GM18873 (cell line): ENCODE measurements at regions not wholly inside any gene's neighbourhood (a gene's known extent, or its start where the extent isn't known, plus 50 kb on each side); places are given as distances from the start of the nearest gene placed in this dataset.
"Not testable (repeated sequence)": the region's sequence is repeated elsewhere in the genome, so short reads cannot be mapped to it uniquely, and the experiment has no call there.

Experiments
- ATAC-seq: cut with Tn5 transposase; IDR thresholded peaks from one replicate; pipeline ENCODE4 v1.9.1; 2021; ENCODE audit warnings: mild to moderate bottlenecking, moderate library complexity, moderate number of reproducible peaks; ENCODE audit not compliant: unreplicated experiment, low FRiP score

DNA sequence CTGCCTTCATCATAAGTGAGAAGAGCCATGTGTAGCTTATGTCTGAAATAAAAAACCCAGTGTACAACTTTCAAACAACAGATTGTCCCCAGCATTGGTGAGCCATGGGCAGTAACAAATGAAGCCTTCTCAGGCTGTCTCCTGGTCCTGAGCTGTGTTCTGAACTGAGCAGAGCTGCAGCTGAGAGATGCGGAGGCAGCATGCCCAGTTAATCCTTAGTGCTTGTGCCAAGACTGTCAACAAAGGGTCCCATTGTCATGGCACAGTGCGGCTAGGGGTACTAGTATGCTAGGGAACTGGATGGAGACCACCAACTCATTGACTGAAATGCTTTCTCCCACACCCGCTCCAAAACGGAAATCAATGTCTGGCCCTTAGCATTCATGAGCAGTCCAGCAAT, 154.3 kb downstream of the RMST start:
- ATAC-seq: no peak

DNA sequence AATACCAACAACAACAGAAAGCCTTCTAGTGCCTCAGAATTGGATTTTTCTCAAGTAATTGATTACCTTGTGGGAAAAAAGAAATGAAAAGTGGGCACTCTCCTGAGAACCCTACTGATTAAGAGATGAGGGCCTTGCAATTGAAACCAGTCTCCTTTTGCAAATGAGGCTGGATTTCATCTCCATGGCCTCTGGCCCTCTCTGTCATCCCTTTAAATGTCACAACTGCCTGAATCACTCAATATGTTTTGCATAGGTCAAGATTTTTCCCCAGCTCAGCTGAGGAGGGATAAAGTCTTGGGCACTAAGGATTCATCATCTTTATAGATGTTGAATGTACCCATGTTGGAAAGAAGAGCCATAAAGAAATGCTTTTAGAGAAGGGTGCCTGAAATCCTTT, 166.4 kb downstream of the RMST start:
- ATAC-seq: no peak

DNA sequence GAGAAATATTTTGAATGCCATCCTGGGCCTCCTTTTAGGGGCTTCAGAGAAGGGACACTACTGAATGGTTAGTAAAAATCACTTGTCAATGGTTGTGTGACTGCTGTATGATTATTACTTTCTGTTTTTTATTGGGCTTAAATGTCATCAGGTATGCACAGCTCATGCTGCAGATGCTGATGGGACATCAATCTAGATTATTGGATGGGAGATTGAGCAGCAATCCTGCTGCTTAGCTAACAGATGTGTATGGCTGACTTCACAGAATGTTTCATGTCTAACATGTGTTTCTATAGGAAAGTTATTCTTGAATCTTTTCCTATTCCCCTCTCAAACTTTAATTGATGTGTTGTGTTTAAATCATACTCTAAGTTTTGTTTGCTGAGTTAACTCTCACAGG, 166.8 kb downstream of the RMST start:
- no peak for ATAC-seq

DNA sequence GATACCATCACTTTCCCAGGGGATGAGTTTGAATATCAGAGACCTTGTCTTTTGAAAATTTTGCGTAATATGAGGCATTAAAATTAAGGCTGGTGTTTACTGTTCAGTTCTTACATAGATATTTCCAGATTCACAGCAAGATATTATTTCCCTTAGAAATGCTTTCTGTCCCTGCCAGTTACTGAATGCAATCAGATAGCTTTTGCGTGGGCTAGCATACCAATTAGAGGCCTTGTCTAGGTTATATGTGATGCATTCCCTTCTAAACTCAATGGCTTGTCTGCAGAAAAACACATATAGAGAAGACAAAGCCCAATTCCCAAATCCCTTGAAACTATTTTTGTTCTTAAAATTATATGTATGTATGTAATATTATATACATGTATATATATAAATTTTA, 167.8 kb downstream of the RMST start:
- no peak for ATAC-seq

DNA sequence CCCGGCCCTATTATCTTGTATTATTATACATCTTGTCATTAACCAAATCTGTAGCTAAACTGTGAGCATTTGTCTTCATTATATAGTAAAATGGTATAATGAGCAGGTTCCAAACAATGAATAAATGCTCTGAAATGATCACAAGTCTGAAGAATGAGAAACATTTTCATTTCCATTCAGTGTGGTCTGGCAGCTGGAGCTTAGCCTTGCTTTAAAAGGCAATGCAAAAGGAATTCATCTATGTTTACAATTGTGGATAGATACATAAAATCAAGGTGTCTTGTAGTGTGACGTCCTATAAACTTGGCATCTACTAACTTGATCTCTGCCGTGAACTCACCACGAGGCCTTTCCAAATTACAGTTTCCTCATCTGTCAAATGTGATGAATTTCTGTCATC, 168.3 kb downstream of the RMST start:
- no peak for ATAC-seq

DNA sequence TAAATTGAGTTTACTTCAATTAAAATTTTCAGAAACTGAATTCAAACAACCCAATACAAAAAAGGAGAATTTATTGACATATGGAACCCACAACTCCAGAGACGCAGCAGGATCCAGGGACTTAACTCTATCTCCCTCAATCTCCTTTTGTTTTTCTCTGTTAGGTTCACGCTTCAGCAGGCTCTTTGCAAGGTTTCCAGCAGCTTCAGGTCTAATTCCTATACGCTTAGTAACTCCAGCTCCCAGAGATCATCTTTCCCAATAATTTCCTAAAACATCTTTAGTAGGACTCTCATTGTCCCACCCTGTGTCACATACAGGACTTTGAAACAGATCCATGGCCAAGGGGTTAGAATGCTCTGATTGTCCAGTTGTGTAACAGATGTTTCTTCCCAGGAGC, 175.2 kb downstream of the RMST start:
- no peak for ATAC-seq

DNA sequence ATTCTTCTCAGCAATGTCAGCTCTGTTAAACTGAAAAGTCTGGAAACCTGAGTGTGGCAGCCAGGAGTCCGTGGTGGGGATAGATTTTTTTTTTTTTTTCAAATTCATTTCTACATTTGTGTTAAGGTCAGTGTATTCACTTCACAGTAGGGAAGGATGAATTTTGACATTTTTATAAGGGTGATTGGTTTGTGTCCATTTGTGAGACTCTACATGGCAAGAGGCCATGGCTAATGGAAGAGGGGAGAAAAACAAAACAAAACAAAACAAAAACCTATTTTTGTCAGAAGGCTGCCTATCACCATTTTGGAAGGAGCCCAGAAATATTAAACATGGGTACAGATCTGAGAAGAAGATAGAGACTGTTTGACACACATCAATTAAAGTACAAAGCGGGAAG, 176.1 kb downstream of the RMST start:
- ATAC-seq: no peak

DNA sequence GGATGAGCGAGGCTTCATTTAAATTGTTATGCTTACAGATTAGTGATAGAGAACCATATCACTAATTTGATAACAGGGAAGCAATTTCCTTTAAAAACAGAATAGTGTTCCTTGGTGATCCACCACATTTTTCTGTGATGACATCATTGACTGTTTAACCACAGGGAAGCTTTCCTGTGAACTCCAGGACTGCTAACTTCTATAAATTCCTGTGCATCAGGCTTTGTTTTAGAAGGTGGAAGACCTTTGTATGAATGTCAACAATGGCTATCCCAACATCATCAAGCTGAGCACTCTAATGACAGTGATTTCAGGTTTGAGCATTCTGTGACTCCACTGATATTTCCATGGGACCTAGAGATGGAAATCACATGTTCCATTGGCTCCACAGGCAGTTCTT, 177.1 kb downstream of the RMST start:
- no peak for ATAC-seq

DNA sequence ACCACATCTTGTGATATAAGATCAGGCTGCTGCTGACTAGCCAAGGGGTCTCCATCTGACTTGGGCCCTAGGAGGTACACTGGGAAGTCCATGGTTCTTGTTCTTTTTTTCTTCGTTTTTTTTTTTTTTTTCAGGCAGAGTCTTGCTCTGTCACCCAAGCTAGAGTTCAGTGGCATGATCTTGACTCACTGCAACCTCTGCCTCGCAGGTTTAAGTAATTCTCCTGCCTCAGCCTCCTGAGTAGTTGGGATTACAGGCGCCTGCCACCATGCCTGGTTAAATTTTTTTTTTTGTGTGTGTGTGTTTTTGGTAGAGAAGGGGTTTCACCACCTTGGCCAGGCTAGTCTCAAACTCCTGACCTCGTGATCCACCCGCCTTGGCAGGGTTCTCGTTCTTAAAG, 178.2 kb downstream of the RMST start:
- no peak for ATAC-seq

DNA sequence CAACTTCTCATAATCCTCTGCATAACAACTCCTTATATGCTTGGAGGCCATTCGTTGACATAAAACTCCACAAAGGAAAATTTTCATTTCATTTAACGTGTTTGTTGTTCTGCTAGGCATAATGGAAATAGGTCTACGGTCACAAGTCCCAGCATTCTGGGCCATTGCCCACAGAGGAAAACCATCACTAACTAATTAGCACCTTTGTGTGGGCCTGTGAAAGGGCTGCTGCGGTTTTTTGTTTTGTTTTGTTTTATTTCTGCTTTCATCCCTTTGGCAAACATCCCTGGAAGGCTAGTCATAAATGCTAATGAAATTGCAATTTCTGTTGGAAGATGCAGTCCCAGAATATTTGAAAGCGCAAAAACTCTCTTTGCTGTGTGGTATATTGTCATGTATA, 180.3 kb downstream of the RMST start:
- ATAC-seq: no peak

DNA sequence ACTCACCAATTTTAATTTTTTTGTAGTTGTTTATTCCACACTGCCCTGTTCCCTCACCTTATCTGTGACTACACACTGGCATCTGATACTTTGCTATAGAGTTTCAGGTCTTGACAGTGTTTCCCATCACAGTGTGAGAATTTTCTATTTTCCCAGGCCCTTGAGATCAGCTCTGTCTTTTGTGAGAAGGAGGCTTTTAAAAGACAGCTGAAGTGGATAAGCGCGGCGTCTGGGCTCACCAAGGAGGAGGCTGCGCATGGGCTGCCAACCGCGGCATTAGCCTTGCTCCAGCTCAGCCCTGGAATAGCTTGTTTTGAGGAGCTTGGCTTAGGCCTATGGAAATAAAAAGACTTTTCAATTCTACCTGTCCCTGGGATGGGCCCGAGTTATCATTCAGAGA, 181.3 kb downstream of the RMST start:
- ATAC-seq: no peak

DNA sequence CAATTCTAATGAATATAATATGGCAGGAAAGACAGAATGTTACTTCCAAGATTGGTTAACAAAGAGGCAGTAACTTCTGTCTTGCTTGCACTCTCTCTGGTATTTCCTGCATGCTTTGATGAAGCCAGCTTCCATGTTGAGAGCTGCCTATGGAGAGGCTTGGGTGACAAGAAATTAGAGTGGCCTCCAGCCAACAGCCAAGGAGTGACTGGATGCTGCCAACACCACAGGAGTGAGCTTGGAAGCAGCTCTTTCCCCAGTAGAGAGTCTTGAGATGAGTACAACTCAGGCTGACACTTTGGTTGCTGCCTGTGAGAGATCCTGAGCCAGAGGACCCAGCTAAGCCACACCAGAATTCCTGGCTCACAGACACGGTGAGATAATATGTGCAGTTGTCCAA, 183.1 kb downstream of the RMST start:
- ATAC-seq: no peak

DNA sequence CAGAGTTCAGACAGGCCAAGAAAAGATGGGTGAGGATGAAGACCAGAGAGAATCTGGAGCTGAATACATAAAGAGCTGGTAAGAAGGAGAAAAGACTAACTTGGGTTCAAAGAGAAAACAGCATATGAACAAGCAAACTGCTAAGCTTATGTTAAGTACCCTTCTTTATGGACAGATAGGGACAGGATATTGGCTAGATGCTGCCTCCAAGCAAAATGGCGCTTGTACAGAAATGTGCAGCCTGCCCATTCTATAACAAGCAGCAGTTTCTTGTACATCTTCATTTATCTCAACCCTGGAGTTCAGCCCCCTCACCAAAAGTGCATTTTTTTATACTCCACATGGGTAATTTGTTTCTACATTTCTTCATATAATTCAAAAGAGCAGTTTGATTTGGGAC, 184.5 kb downstream of the RMST start:
- ATAC-seq: no peak

DNA sequence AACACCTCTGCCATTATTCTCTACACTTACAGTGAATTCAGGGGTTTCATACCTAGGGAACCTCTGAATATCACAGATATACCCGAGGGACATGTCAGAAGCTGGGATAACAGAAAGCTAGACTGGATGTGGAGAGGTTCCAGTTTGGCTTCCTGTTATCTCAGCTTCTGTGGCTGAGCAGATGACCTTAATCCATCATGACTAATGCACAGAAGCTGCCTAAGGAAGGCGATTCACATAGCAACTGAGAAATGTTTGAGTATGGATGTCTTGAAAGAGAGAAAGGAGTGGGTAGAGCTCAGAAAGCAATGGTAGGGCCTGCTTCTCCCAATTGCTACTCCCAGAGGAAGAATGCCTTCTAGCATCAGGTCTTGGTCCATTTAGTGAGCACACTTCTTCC, 187.6 kb downstream of the RMST start:
- no peak for ATAC-seq

DNA sequence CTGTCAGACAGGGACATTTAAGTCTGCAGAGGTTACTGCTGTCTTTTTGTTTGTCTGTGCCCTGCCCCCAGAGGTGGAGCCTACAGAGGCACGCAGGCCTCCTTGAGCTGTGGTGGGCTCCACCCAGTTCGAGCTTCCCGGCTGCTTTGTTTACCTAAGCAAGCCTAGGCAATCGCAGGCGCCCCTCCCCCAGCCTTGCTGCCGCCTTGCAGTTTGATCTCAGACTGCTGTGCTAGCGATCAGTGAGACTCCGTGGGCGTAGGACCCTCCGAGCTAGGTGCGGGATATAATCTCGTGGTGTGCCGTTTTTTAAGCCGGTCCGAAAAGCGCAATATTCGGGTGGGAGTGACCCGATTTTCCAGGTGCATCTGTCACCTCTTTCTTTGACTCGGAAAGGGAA, 193.9 kb downstream of the RMST start:
- not testable (repeated sequence) for ATAC-seq

DNA sequence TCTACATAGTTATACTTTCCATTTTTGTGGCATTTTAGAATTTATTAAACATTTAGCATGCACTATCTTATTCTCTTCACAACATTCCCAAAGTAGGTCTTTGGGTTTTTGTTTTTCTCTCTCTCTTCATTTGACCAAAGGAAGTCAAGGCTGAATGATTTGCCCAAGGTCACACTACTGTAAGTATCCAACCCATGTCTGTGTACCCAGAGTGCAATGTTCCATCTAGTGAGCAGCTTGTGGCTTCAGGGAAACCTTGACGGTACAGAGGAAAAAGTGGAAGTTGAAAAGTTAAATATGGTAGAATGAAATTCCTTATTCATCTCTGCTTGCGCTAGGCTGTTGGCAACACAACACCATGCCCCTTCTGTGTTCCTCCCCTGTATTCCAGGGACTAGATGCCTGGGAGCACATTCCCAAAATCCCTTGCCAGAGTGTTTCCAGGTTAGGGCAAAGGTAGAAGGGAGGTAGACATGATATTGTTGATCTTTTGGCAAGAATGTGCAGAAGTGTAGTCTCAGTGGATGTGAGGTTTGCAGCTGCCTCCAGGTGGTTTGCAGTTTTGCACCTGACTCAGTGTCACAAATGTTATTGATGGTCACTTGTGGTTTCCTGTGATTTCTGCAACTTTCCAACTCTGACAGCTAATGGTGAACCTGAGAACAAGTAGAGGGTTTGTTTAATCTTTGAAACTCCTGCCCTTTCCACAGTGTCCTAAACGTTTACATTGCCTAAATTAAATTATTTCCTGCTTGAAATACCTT, 196.7 kb downstream of the RMST start:
- ATAC-seq: no peak

DNA sequence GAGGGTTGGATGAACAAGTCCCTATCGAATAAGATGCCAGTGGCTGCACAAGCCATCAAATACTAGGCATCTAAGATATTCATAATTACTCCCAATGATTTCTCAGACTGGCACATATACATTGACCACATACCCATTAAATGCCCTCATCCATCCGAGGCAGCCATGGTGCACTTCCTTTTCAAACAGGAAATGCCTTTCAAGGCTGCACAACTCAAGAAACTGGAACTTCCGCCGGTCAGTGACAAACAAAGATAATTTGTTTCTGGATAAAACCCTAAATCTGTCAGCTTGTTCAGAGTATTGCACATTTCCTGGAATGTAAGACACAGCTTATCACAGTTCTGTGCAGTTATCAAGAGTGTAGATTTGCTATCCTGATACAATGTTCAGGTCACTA, 203.7 kb downstream of the RMST start:
- ATAC-seq: no peak

DNA sequence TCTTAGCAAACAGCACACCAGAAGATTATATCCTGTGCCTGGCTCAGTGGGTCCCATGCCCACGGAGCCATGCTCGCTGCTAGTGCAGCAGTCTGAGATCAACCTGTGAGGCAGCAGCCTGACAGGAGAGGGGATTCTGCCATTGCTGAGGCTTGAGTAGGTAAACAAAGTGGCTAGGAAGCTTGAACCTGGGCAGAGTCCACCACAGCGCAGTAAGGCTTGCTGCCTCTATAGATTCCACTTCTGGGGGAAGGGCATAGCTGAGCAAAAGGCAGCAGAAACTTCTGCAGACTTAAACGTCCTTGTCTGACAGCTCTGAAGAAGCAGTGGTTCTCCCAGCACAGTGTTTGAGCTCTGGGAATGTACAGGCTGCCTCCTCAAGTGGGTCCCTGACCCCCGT, 210.3 kb downstream of the RMST start:
- ATAC-seq: no peak

DNA sequence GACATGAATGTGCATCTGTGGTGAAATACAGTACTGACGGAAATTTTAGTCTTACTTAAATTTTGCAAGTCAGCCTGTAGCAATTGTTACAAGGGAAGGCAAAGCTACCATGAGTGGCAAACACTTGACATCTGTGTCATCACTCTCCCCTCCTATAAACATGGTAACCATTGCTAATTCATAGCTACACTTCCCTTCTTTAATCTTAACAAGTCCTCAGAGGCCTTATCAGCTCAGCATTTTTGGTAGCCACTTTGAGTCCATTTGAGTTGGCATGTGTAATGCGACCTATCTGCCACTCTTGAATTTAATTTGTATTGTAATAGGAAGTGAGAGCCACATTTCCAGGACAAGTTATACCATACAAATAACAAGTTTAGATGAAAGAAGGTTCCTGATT, 218.1 kb downstream of the RMST start:
- ATAC-seq: no peak

DNA sequence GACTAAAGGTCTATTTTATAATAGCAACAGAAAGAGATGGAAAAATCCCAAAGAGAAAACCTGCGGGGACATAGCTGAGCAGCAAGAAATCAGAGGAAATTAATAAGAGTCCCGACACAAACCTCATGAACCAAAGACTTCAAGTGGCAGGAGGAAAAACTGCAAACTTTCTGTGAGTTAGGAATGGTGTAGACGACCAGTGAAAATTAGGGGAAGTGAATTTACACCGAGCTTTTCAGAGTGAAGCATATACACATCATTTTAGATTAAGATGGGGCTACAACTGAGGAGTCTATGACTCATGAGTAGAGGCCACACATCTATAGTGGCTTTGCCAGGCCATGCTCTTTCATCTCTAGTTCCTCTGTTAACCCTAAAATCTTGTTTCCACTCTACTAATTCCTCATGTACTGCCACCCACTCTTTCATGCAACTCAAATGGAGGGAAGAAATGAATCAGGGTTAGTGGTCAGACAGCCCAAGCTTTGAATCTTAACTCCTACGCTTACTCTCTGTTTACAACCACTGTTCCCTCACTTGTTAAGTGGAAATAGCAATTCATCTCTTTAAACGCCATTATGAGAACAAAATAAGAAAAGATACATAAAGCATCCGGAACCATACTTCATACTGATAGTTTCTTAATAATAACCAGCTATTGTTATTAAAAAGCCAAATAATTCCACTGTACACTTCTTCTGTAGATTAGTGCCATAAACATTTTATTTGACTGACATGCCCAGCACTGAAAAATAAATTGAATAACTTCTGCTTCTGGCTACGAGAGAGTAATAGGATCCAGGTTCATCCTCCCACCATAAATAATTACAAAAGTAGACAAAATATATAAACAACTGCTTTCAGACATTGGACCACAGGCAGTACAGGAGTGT, 219.3 kb downstream of the RMST start:
- no peak for ATAC-seq

DNA sequence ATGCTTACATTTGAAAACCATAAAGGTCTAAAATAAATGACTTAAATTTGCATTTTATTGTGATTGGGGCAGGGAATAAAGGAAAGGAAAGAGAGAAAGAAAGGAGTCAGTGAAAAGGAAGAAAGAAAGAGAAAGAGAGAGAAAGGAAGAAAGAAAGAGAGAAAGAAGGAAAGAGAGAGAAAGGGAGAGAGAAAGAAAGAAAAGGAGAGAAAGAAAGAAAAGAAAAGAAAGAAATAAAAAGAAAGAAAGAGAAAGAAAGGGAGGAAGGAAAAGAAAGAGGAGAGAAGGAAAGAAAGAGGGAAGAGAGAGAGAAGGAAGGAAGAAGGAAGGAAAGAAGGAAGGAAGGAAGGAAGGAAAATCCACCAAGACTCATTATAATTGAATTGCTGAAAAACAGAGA, 222.8 kb downstream of the RMST start:
- no peak for ATAC-seq

DNA sequence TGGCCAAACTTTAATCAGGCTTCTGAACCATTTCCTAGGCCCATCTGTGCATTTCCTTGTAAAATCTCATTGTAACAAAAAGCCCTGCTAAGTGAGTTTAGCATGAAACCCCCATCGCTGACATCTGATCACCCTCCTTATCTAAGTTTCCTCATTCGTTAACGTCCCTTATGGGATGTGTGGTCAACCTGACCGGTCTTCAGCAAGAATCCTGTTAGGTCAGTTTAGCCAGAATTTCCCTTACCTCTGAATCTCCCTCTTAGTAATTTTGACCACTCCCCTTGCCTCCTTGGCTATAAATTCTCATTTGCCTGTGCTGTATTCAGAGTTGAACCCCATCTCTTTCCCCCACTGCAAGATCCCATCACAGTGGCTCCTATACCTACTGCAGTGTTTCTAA, 239.3 kb downstream of the RMST start:
- no peak for ATAC-seq
